Activated B cell treated with CpG ODN at 0.5 μM for 24 hours (primary cell): ENCODE measurements at regions not wholly inside any gene's neighbourhood (a gene's known extent, or its start where the extent isn't known, plus 50 kb on each side); places are given as distances from the start of the nearest gene placed in this dataset.
"Not testable (repeated sequence)": the region's sequence is repeated elsewhere in the genome, so short reads cannot be mapped to it uniquely, and the experiment has no call there.

Source experiments
- ATAC-seq: fragments of 200-7000 bp; cut with Tn5 transposase; one replicate; pipeline ENCODE4 v1.10.0; 2021; ENCODE audit warnings: low read depth, mild to moderate bottlenecking, moderate library complexity
- CTCF ChIA-PET: fragments of 350-600 bp; sonication (Branson Sonifier 250); formaldehyde crosslinking; loops from one replicate; lab custom pipeline; 2021; ENCODE audit warnings: antibody characterized with exemption; lab: Charles Lee
- POLR2A ChIA-PET: fragments of 350-600 bp; sonication (Branson Sonifier 250); formaldehyde crosslinking; loops from one replicate; lab custom pipeline; 2021; ENCODE audit warnings: antibody characterized with exemption; lab: Charles Lee
- DNase-seq: peaks from one replicate; pipeline ENCODE4 v3.0.0; 2022
- H3K27ac Mint-ChIP-seq: one replicate; pipeline ENCODE4 v1.8.0; 2020; ENCODE audit warnings: mixed read lengths
- H3K27me3 Mint-ChIP-seq: one replicate; pipeline ENCODE4 v1.8.0; 2021; ENCODE audit warnings: mixed read lengths
- H3K36me3 Mint-ChIP-seq: one replicate; pipeline ENCODE4 v1.8.0; 2021; ENCODE audit warnings: low read depth, mixed read lengths
- H3K4me1 Mint-ChIP-seq: one replicate; pipeline ENCODE4 v1.8.0; 2021; ENCODE audit warnings: mixed read lengths
- H3K4me3 Mint-ChIP-seq: one replicate; pipeline ENCODE4 v1.8.0; 2020; ENCODE audit warnings: mild to moderate bottlenecking, mixed read lengths
- H3K9me3 Mint-ChIP-seq: one replicate; pipeline ENCODE4 v1.8.0; 2020; ENCODE audit warnings: mixed read lengths
- intact Hi-C: fragments of 100-400 bp; cut with micrococcal nuclease; formaldehyde crosslinking; loops from one replicate; pipeline ENCODE4 v1.15.1; 2024
- TF ChIP-seq, protein P1 (sequence below): fragments of 200-600 bp; IDR thresholded peaks from one replicate; pipeline ENCODE4 v1.8.0; 2022; ENCODE audit warnings: antibody characterized with exemption, mild to moderate bottlenecking

DNA sequence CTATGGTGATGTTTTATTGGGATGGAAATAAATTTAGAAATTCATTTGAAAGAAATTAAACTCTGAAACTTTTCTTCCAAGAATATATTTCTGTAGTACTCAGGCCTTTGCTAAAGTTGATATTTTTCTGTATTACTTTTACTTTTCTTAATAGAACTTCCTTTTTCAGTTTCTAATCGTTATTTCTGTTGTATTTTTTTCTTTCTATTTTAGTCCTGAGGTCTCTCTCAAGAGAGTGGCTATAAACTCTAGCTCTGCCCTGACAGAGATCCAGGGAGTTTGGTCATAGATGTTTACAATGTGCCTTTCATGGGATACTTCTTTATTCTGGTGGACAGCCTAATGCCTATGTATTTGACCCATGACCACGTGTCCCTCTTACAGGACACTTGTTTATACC lies 51.0 kb downstream of the OR2B6 start:
- DNase-seq (no peak), ATAC-seq (no peak)
- ChIA-PET POLR2A (no interaction called here), CTCF (no interaction called here)
- Mint-ChIP-seq H3K36me3 (no peaks in the 10 kb centered on the region), H3K9me3 (peaks cover 14% of the 10 kb centered on the region), H3K4me1 (peaks cover 37% of the 10 kb centered on the region), H3K27ac (peak overlapping the region; percentile 77), H3K4me3 (peak overlapping the region; percentile 50), H3K27me3 (no peaks in the 10 kb centered on the region)
- intact Hi-C loops, result no loop called here
- TF ChIP-seq, protein P1, sequence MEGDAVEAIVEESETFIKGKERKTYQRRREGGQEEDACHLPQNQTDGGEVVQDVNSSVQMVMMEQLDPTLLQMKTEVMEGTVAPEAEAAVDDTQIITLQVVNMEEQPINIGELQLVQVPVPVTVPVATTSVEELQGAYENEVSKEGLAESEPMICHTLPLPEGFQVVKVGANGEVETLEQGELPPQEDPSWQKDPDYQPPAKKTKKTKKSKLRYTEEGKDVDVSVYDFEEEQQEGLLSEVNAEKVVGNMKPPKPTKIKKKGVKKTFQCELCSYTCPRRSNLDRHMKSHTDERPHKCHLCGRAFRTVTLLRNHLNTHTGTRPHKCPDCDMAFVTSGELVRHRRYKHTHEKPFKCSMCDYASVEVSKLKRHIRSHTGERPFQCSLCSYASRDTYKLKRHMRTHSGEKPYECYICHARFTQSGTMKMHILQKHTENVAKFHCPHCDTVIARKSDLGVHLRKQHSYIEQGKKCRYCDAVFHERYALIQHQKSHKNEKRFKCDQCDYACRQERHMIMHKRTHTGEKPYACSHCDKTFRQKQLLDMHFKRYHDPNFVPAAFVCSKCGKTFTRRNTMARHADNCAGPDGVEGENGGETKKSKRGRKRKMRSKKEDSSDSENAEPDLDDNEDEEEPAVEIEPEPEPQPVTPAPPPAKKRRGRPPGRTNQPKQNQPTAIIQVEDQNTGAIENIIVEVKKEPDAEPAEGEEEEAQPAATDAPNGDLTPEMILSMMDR, result no peak

DNA sequence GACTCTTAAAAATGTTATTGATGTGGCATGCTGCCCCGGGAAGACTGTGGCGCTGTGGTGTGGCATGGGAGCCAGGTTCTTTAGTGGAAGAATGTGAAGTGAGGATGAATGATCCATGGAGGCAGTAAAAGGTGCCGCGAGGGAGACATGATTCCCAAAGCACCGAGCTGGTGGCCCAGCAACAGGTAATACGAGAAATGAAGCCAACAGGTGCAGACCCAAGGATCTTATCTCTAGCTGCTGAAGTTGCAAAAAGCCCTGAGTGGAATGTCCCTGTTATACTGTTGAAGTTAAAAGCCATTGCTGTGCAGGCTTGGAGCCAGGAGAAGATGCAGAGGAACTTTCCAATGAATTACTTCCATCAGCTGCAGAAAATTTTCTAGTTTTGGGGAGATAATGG lies 53.5 kb downstream of the OR2B6 start:
- Mint-ChIP-seq H3K9me3 (peaks cover 19% of the 10 kb centered on the region), H3K4me3 (no peak overlapping the region), H3K36me3 (no peaks in the 10 kb centered on the region), H3K27me3 (peaks cover 5% of the 10 kb centered on the region), H3K27ac (no peak overlapping the region), H3K4me1 (peaks cover 37% of the 10 kb centered on the region)
- intact Hi-C loops, result no loop called here
- ATAC-seq (no peak), DNase-seq (no peak)
- POLR2A ChIA-PET, result no interaction called here
- CTCF ChIA-PET, result no interaction called here
- TF ChIP-seq, protein P1, result no peak

DNA sequence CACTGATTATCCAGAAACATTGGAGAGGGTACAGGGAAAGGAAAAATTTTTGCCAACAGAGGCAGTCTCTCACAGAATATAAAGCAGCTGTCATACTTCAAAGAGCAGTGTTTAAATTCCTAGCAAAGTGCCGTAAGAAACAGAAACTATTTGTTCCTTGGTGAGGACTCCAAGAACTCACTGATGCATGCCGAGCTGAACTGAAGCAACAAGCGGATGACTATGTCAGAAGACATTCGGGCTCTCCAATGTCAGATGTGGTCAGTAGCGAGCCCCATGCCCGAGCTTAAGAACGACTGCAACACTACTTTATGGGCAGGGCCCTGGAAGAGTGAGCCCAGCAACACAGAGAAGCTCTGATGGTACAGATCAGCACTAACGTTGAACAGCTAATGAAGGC lies 54.7 kb downstream of the OR2B6 start:
- TF ChIP-seq, protein P1, result no peak
- intact Hi-C loops, result no loop called here
- Mint-ChIP-seq H3K27me3 (peaks cover 5% of the 10 kb centered on the region), H3K4me3 (no peak overlapping the region), H3K4me1 (peaks cover 37% of the 10 kb centered on the region), H3K36me3 (no peaks in the 10 kb centered on the region), H3K9me3 (peaks cover 19% of the 10 kb centered on the region), H3K27ac (no peak overlapping the region)
- ChIA-PET CTCF (no interaction called here), POLR2A (interaction anchor here (0.7 kb wide), 1 partner anchor 1777 kb away, joined by 3 read pairs; no protein-coding TSS in a partner anchor)
- DNase-seq, result no peak
- no peak for ATAC-seq

DNA sequence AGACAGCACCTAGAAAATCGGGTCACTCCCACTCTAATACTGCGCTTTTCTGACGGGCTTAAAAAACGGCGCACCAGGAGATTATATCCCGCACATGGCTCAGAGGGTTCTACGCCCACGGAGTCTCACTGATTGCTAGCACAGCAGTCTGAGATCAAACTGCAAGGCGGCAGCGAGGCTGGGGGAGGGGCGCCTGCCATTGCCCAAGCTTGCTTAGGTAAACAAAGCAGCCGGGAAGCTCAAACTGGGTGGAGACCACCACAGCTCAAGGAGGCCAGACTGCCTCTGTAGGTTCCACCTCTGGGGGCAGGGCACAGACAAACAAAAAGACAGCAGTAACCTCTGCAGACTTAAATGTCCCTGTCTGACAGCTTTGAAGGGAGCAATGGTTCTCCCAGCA lies 59.4 kb upstream of the ZNF165 start:
- not testable (repeated sequence) for H3K4me1 Mint-ChIP-seq

DNA sequence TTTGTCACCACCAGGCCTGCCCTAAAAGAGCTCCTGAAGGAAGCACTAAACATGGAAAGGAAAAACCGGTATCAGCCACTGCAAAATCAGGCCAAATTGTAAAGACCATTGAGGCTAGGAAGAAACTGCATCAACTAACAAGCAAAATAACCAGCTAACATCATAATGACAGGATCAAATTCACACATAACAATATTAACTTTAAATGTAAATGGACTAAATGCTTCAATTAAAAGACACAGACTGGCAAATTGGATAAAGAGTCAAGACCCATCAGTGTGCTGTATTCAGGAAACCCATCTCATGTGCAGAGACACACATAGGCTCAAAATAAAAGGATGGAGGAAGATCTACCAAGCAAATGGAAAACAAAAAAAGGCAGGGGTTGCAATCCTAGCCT lies 57.7 kb upstream of the ZNF165 start:
- H3K9me3 Mint-ChIP-seq, H3K4me1 Mint-ChIP-seq, POLR2A ChIA-PET, CTCF ChIA-PET, H3K4me3 Mint-ChIP-seq, intact Hi-C loops, H3K36me3 Mint-ChIP-seq, ATAC-seq, H3K27me3 Mint-ChIP-seq, DNase-seq, H3K27ac Mint-ChIP-seq: not testable (repeated sequence)

More for the DNA sequence above, 59.4 kb upstream of the ZNF165 start:
- POLR2A ChIA-PET, H3K27me3 Mint-ChIP-seq, H3K9me3 Mint-ChIP-seq, H3K4me3 Mint-ChIP-seq, H3K27ac Mint-ChIP-seq, CTCF ChIA-PET, ATAC-seq, intact Hi-C loops, DNase-seq, H3K36me3 Mint-ChIP-seq: not testable (repeated sequence)
